Tibial nerve (tissue), 4 donors: ENCODE measurements at regions not wholly inside any gene's neighbourhood (a gene's known extent, or its start where the extent isn't known, plus 50 kb on each side); places are given as distances from the start of the nearest gene placed in this dataset.

Source experiments
- DNase-seq, 2 donors: peaks; one replicate each; pipeline ENCODE4 v3.0.0-alpha.2; 2019; ENCODE audit warnings: low spot score in 2 of 2
- H3K27ac ChIP-seq, 4 donors: fragments of 200-600 bp; sonication (generic) in 3 of 4; one replicate each; pipeline ENCODE4 v1.5.1; 2017 to 2019; ENCODE audit warnings: mild to moderate bottlenecking in 1 of 4
- H3K27me3 ChIP-seq, 2 donors: fragments of 200-600 bp; sonication (generic) in 1 of 2; one replicate each; pipeline versions ENCODE4 v1.5.1 to v1.6.0; 2017 to 2019
- H3K36me3 ChIP-seq, 3 donors: fragments of 200-600 bp; sonication (generic); one replicate each; pipeline ENCODE4 v1.5.1; 2018 to 2019
- H3K4me1 ChIP-seq, 4 donors: fragments of 200-600 bp; sonication (generic) in 3 of 4; one replicate each; pipeline ENCODE4 v1.5.1; 2017 to 2019
- H3K4me3 ChIP-seq, 4 donors: fragments of 200-600 bp; sonication (generic) in 3 of 4; one replicate each; pipeline ENCODE4 v1.5.1; 2017 to 2019; ENCODE audit warnings: mild to moderate bottlenecking in 1 of 4, moderate library complexity in 1 of 4
- H3K9me3 ChIP-seq, 4 donors: fragments of 200-600 bp; sonication (generic) in 3 of 4; one replicate each; pipeline ENCODE4 v1.5.1; 2017 to 2019
- EP300 ChIP-seq, 2 donors: sonication (generic); formaldehyde crosslinking; IDR thresholded peaks; one replicate each; pipeline ENCODE4 v1.6.1; 2017; ENCODE audit warnings: antibody characterized with exemption in 2 of 2, mild to moderate bottlenecking in 1 of 2
- POLR2A ChIP-seq, 2 donors: fragments of 450-650 bp; IDR thresholded peaks; one replicate each; pipeline ENCODE4 v1.6.1; 2017; ENCODE audit warnings: antibody characterized with exemption in 2 of 2, mild to moderate bottlenecking in 2 of 2, moderate library complexity in 2 of 2
- WGBS, 2 donors: methylation state at CpG; one replicate each; pipeline ENCODE4 v1.1.5; 2018; 5-methylcytosine and 5-hydroxymethylcytosine counted together
- TF ChIP-seq, protein P1 (sequence below), 5 experiments: fragments of 200-600 bp in 3 of 5; fragments of 450-650 bp in 2 of 5; sonication (generic) in 3 of 5; IDR thresholded peaks; one replicate each; pipeline ENCODE4 v1.5.1; 2016 to 2019; ENCODE audit warnings: antibody characterized with exemption in 5 of 5, mild to moderate bottlenecking in 3 of 5, moderate library complexity in 2 of 5

DNA sequence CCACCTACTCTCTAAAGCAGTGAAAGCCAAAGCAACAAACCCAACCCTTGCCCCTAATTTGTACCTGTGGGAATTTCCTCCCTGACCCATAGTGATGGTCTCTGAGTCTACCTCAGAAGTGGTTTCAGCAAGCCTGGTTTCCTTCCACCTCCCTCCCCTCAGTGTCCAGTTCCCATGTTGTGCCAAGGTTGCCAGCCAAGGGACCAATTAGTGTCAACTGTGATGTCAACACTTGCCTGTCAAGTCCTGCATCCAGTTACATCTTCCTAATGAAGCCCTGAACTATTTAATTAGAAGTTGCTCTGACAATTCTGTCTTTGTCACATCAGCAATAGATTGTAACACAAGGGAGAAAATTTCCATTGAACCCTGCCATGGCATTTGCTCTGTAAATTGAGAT is 194.4 kb upstream of the CCDC196 start:
- Histone ChIP-seq H3K27me3 (no peaks in the 10 kb centered on the region), H3K9me3 (no peaks in the 10 kb centered on the region), H3K4me1 (no peaks in the 10 kb centered on the region), H3K4me3 (no peak overlapping the region), H3K36me3 (no peaks in the 10 kb centered on the region), H3K27ac (no peak overlapping the region)
- TF ChIP-seq EP300 (IDR thresholded peaks at IDR 0.05) (no peak), POLR2A (IDR thresholded peaks at IDR 0.05) (no peak)
- TF ChIP-seq, protein P1, sequence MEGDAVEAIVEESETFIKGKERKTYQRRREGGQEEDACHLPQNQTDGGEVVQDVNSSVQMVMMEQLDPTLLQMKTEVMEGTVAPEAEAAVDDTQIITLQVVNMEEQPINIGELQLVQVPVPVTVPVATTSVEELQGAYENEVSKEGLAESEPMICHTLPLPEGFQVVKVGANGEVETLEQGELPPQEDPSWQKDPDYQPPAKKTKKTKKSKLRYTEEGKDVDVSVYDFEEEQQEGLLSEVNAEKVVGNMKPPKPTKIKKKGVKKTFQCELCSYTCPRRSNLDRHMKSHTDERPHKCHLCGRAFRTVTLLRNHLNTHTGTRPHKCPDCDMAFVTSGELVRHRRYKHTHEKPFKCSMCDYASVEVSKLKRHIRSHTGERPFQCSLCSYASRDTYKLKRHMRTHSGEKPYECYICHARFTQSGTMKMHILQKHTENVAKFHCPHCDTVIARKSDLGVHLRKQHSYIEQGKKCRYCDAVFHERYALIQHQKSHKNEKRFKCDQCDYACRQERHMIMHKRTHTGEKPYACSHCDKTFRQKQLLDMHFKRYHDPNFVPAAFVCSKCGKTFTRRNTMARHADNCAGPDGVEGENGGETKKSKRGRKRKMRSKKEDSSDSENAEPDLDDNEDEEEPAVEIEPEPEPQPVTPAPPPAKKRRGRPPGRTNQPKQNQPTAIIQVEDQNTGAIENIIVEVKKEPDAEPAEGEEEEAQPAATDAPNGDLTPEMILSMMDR (IDR thresholded peaks at IDR 0.05), result no peak
- no peak for DNase-seq

GRCh38 chr14:66293533-66294105 is 192.6 kb upstream of the CCDC196 start:
- H3K4me1 ChIP-seq, result no peaks in the 10 kb centered on the region
- no peaks in the 10 kb centered on the region for H3K9me3 ChIP-seq
- DNase-seq, result no peak
- H3K4me3 ChIP-seq, result no peak overlapping the region
- H3K27ac ChIP-seq, result no peak overlapping the region
- no peaks in the 10 kb centered on the region for H3K36me3 ChIP-seq
- H3K27me3 ChIP-seq, result no peaks in the 10 kb centered on the region
- WGBS, 2 donors, result 60 to 61% methylated on average over 3 of the region's 3 CpGs
- no peak for TF ChIP-seq POLR2A (IDR thresholded peaks at IDR 0.05)
- TF ChIP-seq, protein P1 (IDR thresholded peaks at IDR 0.05), result no peak
- no peak for TF ChIP-seq EP300 (IDR thresholded peaks at IDR 0.05)

- Histone ChIP-seq H3K4me3 (no peak overlapping the region), H3K27me3 (no peaks in the 10 kb centered on the region), H3K27ac (no peak overlapping the region), H3K36me3 (no peaks in the 10 kb centered on the region), H3K4me1 (no peaks in the 10 kb centered on the region), H3K9me3 (peaks cover 0 to 4% (median 0%) of the 10 kb centered on the region in 4 donors)
- TF ChIP-seq POLR2A (IDR thresholded peaks at IDR 0.05) (no peak), EP300 (IDR thresholded peaks at IDR 0.05) (no peak)
- TF ChIP-seq, protein P1 (IDR thresholded peaks at IDR 0.05), result no peak
- 48 to 59% methylated on average over 2 of the region's 2 CpGs for WGBS, 2 donors
- DNase-seq, result no peak
Measured at GRCh38 chr14:66295386-66295785, 190.8 kb upstream of the CCDC196 start.

- no peaks in the 10 kb centered on the region for H3K27me3 ChIP-seq
- no peak for TF ChIP-seq POLR2A (IDR thresholded peaks at IDR 0.05)
- WGBS, 2 donors, result 87 to 91% methylated on average over 3 of the region's 3 CpGs
Measured at GRCh38 chr14:66300886-66301285, 185.3 kb upstream of the CCDC196 start.

DNA sequence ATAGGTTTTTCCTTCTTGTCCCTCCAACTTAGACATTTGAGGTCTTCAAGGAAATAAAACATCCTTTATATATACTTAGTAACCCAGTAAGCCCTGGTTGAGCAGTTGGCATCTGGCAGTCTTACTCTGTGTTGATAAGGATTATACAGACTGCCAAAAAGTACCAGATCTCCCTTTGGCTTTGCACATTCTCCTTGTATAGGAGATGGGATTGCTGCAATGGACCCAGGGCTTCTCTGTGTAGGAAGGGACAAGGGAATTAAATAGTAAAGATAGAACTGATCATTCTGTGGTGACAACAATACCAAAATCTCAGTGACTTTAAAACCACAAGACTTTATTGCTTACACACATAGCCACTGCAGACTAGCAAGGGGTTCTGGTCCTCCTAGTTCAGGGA is 180.1 kb upstream of the CCDC196 start:
- H3K4me3 ChIP-seq, result no peak overlapping the region
- no peaks in the 10 kb centered on the region for H3K27me3 ChIP-seq
- no peaks in the 10 kb centered on the region for H3K4me1 ChIP-seq
- no peaks in the 10 kb centered on the region for H3K9me3 ChIP-seq
- H3K27ac ChIP-seq, result no peak overlapping the region
- TF ChIP-seq POLR2A (IDR thresholded peaks at IDR 0.05) (no peak), EP300 (IDR thresholded peaks at IDR 0.05) (no peak)
- TF ChIP-seq, protein P1 (IDR thresholded peaks at IDR 0.05), result no peak
- H3K36me3 ChIP-seq, result no peaks in the 10 kb centered on the region
- DNase-seq, result no peak

More at GRCh38 chr14:66300886-66301285, 185.3 kb upstream of the CCDC196 start:
- Histone ChIP-seq H3K9me3 (peaks cover 0 to 5% (median 0%) of the 10 kb centered on the region in 4 donors), H3K36me3 (no peaks in the 10 kb centered on the region), H3K4me3 (no peak overlapping the region), H3K4me1 (no peaks in the 10 kb centered on the region), H3K27ac (no peak overlapping the region)
- DNase-seq, result no peak

DNA sequence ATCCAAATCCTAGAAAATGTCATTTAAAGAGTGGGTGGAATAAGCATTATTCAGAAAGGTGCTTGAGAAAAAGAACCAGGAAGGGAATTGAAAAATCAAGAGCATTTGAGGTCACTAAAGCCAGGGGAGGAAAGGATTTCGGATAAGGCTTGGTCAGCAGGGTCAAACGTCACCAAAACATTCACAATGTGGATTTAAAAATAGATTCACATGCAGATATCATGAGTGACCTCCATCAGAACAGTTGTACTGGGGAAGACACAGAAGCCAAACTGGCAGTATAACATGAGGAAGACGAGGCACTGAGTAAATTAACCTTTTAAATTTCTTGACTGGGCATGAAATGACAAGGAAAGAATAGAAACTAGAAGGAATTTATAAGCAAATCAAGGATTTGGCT is 175.1 kb upstream of the CCDC196 start:
- TF ChIP-seq EP300 (IDR thresholded peaks at IDR 0.05), result no peak
- TF ChIP-seq, protein P1 (IDR thresholded peaks at IDR 0.05), result no peak
- no peak for TF ChIP-seq POLR2A (IDR thresholded peaks at IDR 0.05)
- no peak overlapping the region for H3K27ac ChIP-seq
- 65 to 71% methylated on average over 3 of the region's 3 CpGs for WGBS, 2 donors
- no peak overlapping the region for H3K4me3 ChIP-seq
- no peaks in the 10 kb centered on the region for H3K9me3 ChIP-seq
- no peaks in the 10 kb centered on the region for H3K4me1 ChIP-seq
- no peak for DNase-seq
- H3K27me3 ChIP-seq, result no peaks in the 10 kb centered on the region
- H3K36me3 ChIP-seq, result no peaks in the 10 kb centered on the region
